ENCODE measurements at regions not wholly inside any gene's neighbourhood (a gene's known extent, or its start where the extent isn't known, plus 50 kb on each side); places are given as distances from the start of the nearest gene placed in this dataset.
"Not testable (repeated sequence)": the region's sequence is repeated elsewhere in the genome, so short reads cannot be mapped to it uniquely, and the experiment has no call there.

- TF ChIP-seq CTCF (IDR thresholded peaks at IDR 0.05; ENCODE audit: low read depth, low read length); EZH2phosphoT487 (IDR thresholded peaks at IDR 0.05; ENCODE audit: low read depth): not testable (repeated sequence)
These were observed 1490.8 kb downstream of the FOXD4L5 start for GRCh38 chr9:63794081-63794685.

Data from OCI-LY3 (cell line).